Lung microvascular endothelial cell (primary cell): ENCODE measurements at regions not wholly inside any gene's neighbourhood (a gene's known extent, or its start where the extent isn't known, plus 50 kb on each side); places are given as distances from the start of the nearest gene placed in this dataset.

Experiments
- DNase-seq, 2 donors: peaks; one replicate each; pipeline versions ENCODE4 v3.0.0 to v3.0.0-alpha.2; 2010; ENCODE audit warnings: low read depth in 2 of 2

DNA sequence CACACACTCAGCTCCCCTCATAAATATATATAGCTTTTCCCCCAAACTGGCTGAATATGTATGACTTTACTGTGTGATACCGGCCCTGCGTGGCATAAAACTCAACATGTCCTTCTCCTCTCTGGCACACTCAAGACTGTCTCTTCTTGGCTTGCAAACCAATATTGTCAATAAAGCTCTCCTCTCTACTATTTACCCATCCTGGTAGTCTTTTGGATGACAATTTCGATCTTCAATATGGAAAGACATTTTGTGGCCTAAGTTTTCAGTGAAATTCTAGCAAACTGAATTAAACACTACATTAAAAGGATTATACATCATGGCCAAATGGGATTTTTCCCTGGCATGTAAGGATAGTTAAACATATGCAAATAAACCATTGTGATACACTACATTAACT is 1255.9 kb downstream of the JRKL start:
- DNase-seq, result no peak

DNA sequence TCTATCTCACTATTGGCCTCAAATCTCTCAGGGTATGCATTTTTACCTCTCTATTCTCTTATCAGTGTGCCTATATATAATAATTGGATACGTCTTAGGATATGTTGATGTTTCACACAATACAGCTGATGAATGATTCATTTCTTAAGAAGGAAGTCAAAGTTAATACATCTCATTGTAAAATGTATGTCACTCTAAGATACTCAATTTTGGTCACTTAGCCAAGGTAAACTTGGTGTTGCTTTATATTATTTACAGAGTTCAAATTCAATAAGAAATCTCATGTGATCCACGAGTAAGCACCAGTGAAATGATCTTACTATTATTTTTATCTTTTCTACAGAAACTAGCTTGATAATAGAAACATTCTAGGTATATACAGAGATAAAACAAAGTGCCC is 1266.5 kb downstream of the JRKL start:
- no peak for DNase-seq

DNA sequence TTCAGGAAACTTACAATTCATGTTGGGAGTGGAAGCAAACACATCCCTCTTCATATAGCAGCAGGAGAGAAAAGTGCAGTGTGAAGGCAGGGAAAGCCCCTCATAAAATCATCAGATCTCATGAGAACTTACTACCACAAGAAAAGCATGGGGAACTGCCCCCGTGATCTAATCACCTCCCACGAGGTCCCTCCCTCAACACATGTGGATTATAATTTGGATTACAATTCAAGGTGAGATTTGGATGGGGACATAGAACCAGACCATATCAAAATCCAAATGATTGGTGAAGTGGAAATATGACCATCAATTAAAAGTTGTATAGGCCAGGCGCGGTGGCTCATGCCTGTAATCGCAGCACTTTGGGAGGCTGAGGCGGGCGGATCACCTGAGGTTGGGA is 1268.0 kb downstream of the JRKL start:
- no peak for DNase-seq

DNA sequence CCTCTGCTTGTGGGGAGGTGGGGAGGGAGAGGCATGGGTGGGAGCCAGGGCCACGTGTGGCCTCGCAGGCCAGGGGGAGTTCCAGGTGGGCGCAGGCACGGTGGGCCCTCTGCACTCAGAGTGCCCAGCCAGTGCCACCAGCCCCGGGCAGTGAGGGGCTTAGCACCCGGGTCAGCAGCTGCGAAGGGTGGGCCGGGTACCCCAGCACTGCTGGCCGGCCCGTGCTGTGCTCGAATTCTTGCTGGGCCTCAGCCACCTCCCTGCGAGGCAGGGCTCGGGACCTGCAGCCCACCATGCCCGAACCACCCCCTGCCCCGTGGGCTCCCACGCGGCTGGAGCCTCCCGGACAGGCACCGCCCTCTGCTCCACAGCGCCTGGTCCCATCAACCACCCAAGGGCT is 1277.2 kb downstream of the JRKL start:
- DNase-seq, result no peak

DNA sequence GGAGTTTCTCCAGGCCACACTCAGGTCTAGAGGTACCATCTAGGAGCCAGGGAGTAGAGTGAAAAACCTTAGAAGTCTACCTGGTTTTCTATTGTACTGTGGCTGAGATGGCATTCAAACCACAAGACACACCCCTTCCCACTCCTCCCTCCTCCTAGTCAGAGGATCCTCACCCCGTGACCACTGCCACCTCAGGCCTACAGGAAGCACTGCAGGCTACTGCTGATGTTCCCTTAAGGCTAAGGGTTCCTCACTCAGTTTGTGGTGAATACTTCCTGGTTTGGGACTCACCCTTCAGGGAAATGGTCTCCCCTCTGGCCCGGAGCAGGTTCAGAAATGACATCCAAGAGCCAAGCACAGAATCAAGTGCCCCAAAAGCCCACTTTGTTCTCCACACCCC is 1293.9 kb downstream of the JRKL start:
- DNase-seq, result no peak

DNA sequence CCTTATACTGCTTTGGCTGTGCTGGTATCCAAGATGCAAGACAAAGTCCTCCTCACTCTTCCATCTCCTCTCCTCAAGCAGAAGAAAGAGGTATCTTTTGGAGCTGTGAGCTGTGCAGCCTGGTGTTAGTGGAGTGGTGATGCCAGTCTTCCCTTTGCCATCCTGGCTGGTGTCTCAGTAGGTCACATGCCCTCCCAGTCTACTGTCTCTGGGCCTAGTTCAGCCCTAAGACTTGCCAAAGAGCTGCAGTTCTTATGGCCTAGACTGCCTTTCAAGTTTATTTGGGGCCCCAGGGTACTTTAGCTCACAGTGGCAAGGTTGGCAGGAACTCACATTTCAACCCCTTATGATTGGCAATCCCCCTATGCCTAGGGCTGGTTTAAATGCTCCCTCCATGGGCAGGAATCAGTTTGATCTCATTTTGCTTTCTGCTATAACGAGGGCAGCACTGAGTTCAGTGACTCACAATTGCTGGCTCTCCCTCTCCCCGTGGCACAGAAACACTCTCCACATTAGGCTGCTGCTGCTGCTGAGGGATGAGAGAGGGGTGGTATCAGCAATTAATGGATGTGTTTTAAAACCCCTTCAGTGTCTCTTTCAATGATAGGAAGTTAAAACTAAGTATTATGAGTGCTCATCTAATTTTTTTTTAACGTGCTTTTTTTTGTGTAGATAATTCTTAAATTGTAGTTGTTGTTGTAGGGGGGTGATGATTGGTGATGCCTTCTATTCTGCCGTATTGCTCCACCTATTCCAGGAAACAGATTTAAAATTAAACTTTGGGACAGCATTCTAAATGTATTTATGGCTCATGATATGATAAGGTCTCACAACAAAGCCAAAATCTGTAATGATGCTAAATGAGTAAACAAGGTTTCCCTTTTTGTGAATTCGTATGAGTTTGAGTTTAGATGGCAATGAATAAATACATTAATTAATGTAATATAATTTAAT is 1295.0 kb downstream of the JRKL start:
- DNase-seq, result no peak

DNA sequence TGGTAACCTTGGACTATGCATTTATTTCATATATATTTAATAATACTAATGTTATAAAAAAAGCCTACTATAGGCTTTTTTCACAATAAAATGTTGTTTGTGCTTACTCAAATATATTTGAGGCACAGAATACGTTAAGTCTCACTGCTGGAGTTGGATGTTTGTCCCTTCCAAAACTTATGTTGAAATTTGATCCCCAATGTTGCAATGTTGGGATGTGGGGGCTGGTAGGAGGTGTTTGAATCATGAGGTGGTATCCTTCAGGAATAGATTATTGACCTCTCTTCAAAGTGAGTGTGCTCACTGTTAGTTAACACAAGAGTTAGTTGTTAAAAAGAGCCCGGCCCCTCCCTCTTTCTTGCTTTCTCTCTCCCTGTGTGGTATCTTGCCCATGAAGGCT is 1295.9 kb downstream of the JRKL start:
- DNase-seq, result no peak

DNA sequence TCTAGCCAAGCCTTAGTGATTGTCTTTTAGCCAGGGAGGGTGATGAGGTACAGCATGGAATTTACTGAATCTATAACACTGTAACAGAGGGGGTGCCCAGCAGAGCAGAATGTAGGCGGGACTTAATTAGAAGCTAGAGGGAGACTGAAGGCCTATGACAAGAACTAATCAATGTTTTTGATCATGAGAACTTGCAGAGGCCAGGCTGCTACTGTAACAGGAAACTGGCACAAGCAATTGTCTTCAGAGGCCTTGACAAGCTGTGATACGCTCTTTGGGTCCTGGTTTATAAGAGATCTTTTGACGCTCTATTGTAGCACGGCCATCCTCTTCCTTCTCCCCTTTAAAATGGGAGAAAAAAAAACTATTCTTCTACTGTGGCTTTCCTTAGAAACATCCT is 1297.3 kb downstream of the JRKL start:
- DNase-seq, result no peak

DNA sequence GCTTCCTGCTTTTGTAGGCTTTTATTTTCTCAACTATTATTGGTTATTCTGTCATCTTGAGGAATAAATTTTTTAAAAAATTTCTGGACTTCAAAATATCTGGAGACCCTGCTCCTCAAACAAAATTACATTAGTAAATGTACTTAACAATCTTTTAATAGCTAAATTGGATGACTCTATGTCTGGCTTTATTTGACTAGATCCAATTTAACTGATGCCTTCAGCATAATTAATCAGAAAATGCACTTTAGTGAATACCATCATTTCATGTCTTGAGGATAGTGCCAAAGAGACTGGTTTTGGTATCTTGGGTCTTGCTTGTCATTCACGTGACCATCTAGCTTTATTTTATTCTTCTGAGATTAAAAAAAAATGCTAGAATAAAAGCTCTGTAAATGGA is 1301.2 kb downstream of the JRKL start:
- DNase-seq, result no peak

DNA sequence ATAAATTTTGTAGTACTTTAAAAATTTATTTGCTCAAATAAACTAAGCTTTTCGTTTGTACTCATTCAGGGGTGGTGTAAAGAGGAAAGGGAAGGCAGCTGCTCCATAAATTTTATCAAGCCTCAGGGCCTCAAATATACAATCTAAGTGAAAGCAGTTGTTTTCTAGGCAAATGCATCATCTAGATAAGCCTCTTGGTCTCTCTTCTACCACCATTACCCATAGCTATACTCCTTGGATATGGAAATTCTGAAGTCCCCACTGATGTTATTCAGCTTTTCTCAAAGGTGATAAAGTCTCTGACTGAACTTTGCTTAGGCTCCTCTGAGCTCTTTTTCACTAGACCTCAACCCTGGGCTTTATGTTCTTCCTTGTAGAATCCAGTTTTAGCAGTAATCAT is 1313.1 kb downstream of the JRKL start:
- no peak for DNase-seq

DNA sequence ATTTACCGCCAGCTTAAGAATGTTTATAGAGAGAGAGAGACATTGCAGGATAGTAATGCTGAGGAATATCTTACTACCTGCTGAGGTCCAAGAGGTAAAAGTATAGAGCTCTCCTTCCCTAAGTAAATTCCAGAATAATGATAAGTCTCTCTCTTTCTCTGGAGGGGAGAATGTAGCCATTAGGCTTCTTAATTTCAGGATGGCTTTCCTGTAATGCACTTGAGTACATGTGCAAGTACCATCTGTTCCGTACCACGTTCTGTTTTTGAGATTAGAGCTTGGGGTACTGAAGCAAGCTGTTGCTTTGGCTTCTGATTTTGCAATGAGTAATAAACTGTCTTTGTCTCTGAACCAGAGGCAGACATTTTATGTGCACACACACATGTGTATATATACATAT is 1314.0 kb downstream of the JRKL start:
- DNase-seq, result no peak

DNA sequence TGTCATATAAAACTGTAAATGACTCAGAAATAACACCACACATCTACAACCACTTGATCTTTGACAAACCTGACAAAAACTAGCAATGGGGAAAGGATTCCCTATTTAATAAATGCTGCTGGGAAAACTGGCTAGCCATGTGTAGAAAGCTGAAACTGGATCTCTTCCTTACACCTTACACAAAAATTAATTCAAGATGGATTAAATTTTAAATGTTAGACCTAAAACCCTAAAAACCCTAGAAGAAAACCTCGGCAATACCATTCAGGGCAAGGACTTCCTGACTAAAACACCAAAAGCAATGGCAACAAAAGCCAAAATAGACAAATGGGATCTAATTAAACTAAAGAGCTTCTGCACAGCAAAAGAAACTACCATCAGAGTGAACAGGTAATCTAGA is 1315.3 kb upstream of the CNTN5 start:
- DNase-seq, result peak in 1 of 2 donors; percentile 14

DNA sequence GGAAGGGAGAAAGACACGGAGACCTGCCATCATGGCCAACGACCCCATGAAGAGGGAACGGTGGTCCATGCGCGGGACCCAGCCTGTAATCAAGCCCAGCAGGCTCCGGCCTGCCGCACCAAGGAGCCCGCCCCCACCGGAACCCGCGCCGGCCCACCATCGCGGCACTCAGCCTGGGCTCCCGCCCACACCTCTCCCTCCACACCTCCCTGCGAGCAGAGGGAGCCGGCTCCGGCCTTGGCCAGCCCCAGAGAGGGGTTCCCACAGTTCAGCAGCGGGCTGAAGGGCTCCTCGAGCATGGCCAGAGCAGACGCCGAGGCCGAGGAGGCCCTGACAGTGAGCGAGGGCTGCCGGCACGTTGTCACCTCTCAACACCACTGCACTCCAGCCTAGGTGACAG is 1302.8 kb upstream of the CNTN5 start:
- DNase-seq, result no peak

DNA sequence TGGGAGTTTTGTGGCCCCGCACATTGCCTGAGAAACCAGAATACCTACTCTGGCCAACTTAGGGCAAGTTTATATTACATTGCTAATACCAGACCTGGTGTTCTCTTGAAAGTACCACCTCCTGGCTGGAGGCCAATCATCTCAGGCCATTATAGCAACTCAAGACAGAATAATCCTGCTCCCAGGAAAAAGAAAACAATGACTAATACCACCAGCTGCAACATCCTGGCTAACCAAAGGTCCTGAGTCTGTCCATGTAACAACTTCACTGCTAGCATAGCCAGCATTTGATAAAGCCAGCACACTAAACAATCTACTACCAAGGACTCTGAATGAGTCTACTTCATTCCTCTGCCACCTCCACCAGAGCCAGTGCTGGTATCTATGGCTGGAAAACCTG is 1298.7 kb upstream of the CNTN5 start:
- DNase-seq, result peak in 1 of 2 donors; percentile 57

DNA sequence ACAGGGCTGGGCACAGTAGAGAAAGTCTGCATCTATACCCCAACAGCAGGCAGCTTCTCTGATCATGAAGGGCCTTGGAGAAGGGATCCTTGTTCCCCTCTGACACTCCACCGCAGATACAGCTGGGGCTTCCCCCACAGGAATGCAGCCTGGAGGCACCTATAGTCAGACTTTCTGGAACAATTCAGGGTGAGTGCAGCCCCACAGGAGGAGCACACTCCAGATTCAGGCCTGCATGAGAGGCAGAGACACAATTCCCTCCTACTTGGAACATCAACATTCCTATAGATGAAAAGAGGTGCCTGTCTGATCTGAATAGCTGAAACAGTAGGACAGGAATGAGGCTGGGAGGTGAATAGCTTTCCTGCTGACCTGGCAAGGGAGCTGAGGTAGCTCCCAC is 1298.0 kb upstream of the CNTN5 start:
- no peak for DNase-seq

DNA sequence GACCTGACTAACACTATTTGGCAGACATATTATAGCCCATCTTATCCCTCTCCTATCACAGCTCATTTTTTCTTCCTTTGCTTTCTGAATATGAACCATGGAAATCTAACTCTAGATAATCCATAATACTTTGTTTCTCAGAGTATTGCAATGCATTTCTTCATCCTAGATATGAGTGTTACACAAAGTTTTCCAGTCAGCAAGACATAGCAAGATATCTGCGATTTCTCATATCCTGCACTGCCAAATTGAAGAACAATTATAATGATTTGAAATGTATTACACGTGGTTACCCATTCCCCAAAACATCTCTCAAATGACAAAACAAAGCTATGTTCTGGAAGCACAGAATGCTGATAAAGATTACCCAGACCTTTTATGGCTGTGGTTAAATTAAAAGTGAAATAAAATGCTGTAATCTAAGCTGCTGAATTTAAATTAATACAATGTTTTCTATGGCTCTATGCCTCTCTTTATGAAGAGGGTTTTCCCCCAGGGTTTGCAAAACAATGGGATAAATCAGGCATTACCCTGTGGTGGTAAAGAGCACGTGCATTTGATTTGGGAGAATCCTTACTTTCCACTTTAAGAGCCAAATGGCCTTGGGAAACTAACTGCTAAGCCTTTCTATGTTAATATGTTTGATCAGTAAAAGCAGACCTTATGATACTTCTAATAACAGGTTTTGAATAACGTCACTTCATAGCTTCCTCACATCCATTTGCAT is 1291.0 kb upstream of the CNTN5 start:
- DNase-seq, result no peak

DNA sequence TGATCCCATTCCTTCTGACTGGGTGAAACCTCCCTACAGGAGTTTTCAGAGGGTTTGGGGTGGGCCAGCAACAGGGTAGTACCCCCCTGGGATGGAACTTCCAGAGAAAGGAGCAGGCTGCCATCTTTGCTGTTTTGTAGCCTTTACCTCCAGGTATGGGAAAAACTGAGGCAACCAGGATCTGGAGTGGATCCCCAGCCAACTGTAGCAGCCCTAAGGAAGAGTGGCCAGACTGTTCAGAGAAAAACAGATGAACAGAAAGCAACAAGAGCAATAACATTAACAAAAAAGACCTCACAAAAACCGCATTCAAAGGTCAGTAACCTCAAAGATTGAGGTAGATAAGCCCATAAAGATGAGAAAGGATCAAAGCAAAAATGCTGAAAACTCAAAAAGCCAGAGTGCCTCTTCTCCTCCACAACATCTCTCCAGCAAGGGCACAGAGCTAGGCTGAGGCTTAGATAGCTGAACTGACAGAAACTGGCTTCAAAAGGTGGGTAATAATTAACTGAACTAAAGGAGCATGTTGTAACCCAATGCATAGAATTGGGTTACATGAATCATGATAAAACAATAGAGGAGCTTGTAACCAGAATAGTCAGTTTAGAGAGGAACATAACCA is 1288.6 kb upstream of the CNTN5 start:
- no peak for DNase-seq

DNA sequence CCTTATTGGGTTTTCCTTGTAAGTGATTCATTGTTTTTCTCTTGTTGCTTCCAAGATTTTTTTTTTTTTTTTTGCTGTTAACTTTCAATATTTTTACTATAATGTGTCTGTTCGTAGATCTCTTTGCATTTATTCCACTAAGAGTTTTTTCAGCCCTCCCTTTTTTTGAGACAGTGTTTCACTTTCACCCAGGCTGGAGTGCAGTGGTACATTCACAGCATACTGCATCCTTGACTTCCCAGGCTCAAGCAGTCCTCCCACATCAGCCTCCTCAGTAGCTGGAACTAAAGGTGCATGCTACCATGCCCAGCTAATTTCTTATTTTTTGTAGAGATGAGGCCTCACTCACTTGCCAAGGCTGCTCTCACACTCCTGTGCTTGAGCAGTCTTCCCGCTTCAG is 1282.0 kb upstream of the CNTN5 start:
- DNase-seq, result no peak

DNA sequence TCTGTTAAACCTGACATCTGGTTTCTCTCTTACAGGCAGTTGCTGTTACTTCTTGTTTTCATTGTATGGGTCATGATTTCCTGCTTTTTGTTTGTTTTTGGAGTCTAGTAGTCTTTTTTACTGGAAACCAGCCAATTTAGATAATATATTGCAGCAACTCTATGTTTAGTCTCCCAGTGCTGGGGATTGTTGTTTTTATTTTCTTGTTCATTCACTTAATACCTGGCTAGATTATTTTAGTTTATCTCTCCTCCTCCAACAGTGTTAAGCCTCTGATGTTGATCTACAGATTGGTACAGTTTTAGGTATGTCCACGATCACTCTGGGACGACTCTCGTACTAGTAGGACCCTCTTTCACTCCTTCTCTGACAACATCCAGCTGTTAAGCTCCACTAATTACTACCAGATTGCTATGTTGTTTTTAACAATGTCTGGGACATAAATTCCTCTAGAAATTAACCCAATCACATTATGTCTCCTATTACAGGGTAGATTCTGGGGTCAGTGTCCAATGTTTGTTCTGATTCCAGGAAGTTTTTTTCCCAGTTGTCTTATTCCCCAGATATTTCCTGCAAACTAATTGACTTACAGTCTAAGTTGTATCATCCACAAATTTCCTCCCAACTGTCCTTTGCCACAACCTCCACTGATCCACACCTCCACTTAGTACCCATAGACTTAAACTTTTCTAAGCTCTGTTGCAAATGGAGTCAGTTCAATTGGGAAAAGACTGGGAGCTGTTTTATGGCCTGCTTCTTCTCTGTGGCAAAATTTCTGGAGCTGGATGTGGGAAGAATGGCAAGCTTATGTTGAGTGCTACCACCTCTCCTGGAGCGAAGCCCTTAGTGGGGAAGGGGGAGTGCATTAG is 1280.6 kb upstream of the CNTN5 start:
- peak in 1 of 2 donors; percentile 70 for DNase-seq

DNA sequence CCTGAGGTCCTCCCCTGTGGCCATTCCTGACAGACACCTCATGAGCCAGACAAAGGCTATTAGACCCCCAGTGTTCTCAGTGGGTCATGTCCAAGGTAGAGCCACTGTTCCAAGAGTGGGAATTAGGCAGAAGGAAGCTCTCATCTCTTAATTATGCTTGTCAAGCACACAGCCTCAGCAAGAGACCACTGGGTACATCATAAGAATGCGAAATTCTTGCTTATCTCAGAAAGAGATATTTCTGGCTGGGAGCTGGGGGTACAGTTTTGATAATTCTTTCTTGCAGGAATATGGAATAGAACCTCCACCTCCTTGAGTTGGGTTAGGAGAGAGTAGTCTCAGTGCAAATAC is 1280.0 kb upstream of the CNTN5 start:
- DNase-seq, result no peak

DNA sequence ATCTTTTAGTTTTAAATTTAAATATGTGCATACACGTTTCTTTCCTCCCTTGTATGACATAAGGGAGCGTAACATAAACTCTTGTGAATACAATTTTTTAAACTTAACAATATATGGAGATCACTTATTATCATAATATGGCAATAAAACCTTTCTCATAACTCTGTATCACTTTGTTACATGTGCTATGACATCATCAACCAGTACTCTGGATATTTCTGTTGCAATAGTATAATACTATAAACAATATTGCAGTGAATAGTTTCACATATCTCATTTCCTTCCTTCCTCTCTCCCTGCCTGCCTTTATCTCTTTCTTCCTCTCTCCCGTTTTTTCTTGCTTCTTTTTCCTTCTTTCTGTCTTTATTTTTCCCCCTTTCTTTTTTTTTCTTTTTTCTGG is 1278.0 kb upstream of the CNTN5 start:
- no peak for DNase-seq
